ENCODE measurements at regions not wholly inside any gene's neighbourhood (a gene's known extent, or its start where the extent isn't known, plus 50 kb on each side); places are given as distances from the start of the nearest gene placed in this dataset.
"Not testable (repeated sequence)": the region's sequence is repeated elsewhere in the genome, so short reads cannot be mapped to it uniquely, and the experiment has no call there.

- no peaks in the 10 kb centered on the region for H3K4me1 Mint-ChIP-seq
- no peak overlapping the region for H3K4me3 Mint-ChIP-seq
- no peak overlapping the region for H3K27ac ChIP-seq (ENCODE audit: low read length)
- H3K36me3 ChIP-seq (ENCODE audit: control insufficient read depth in 2 of 2, extremely low read depth in 1 of 2, insufficient read depth in 1 of 2, low read length in 1 of 2) = no peaks in the 10 kb centered on the region
- DNase-seq (no peak), ATAC-seq (replicated peaks in 1 of 4) (no peak)
- ChIA-PET CTCF (interaction anchor here in 1 of 2 donors (0.7 kb wide), 1 partner anchor 13 kb away, joined by 3 read pairs; no protein-coding TSS in a partner anchor), POLR2A (no interaction called here)
- H3K9me3 ChIP-seq = no peaks in the 10 kb centered on the region
- peaks cover 0 to 19% of the 10 kb centered on the region in 2 experiments for H3K27me3 ChIP-seq (replicated peaks in 1 of 2; ENCODE audit: control insufficient read depth in 2 of 2, extremely low read depth in 1 of 2, insufficient read depth in 2 of 2, low read length in 1 of 2)
- no peak overlapping the region for H3K4me3 ChIP-seq (ENCODE audit: control insufficient read depth in 1 of 2, extremely low read depth in 1 of 2, low read length in 1 of 2)
- no peaks in the 10 kb centered on the region for H3K4me1 ChIP-seq (ENCODE audit: control insufficient read depth in 1 of 2, extremely low read depth in 1 of 2, insufficient read depth in 2 of 2, low read length in 2 of 2)
- H3K27ac Mint-ChIP-seq = no peak overlapping the region
- peaks cover 42 to 50% of the 10 kb centered on the region in 2 donors for H3K27me3 Mint-ChIP-seq
- no peaks in the 10 kb centered on the region for H3K9me3 Mint-ChIP-seq
- H3K36me3 Mint-ChIP-seq = no peaks in the 10 kb centered on the region
These were observed 298.3 kb upstream of the EXOC2 start for GRCh38 chr6:991192-991591.

GRCh38 chr6:984031-984430 lies 291.1 kb upstream of the EXOC2 start:
- Histone ChIP-seq H3K4me1 (ENCODE audit: control insufficient read depth in 1 of 2, extremely low read depth in 1 of 2, insufficient read depth in 2 of 2, low read length in 2 of 2) (no peaks in the 10 kb centered on the region), H3K27ac (ENCODE audit: low read length) (no peak overlapping the region), H3K4me3 (ENCODE audit: control insufficient read depth in 1 of 2, extremely low read depth in 1 of 2, low read length in 1 of 2) (no peak overlapping the region), H3K9me3 (no peaks in the 10 kb centered on the region), H3K27me3 (replicated peaks in 1 of 2; ENCODE audit: control insufficient read depth in 2 of 2, extremely low read depth in 1 of 2, insufficient read depth in 2 of 2, low read length in 1 of 2) (peaks cover 0 to 4% of the 10 kb centered on the region in 2 experiments), H3K36me3 (ENCODE audit: control insufficient read depth in 2 of 2, extremely low read depth in 1 of 2, insufficient read depth in 1 of 2, low read length in 1 of 2) (no peaks in the 10 kb centered on the region)
- 86% methylated on average over 2 of the region's 4 CpGs for WGBS (ENCODE audit: insufficient coverage)
- Mint-ChIP-seq H3K27ac (no peak overlapping the region), H3K4me3 (no peak overlapping the region), H3K36me3 (no peaks in the 10 kb centered on the region), H3K27me3 (peaks cover 34 to 47% of the 10 kb centered on the region in 2 donors), H3K4me1 (no peaks in the 10 kb centered on the region), H3K9me3 (no peaks in the 10 kb centered on the region)
- ChIA-PET POLR2A (no interaction called here), CTCF (interaction anchor here in 1 of 2 donors (0.6 kb wide), 1 partner anchor 17 kb away, joined by 3 read pairs; no protein-coding TSS in a partner anchor)
- no peak for ATAC-seq (replicated peaks in 1 of 4)
- DNase-seq = no peak

GRCh38 chr6:978937-979685 lies 286.2 kb upstream of the EXOC2 start:
- Mint-ChIP-seq H3K4me1 (no peaks in the 10 kb centered on the region), H3K9me3 (peaks cover 12 to 31% (median 18%) of the 10 kb centered on the region in 3 donors), H3K4me3 (no peak overlapping the region), H3K27me3 (peaks cover 19 to 25% of the 10 kb centered on the region in 2 donors), H3K27ac (no peak overlapping the region), H3K36me3 (no peaks in the 10 kb centered on the region)
- DNase-seq = no peak
- H3K4me1 ChIP-seq (ENCODE audit: control insufficient read depth in 1 of 2, extremely low read depth in 1 of 2, insufficient read depth in 2 of 2, low read length in 2 of 2) = no peaks in the 10 kb centered on the region
- CTCF ChIA-PET = no interaction called here
- H3K9me3 ChIP-seq = no peaks in the 10 kb centered on the region
- H3K4me3 ChIP-seq (ENCODE audit: control insufficient read depth in 1 of 2, extremely low read depth in 1 of 2, low read length in 1 of 2) = no peak overlapping the region
- H3K27me3 ChIP-seq (replicated peaks in 1 of 2; ENCODE audit: control insufficient read depth in 2 of 2, extremely low read depth in 1 of 2, insufficient read depth in 2 of 2, low read length in 1 of 2) = peaks cover 0 to 2% of the 10 kb centered on the region in 2 experiments
- no peaks in the 10 kb centered on the region for H3K36me3 ChIP-seq (ENCODE audit: control insufficient read depth in 2 of 2, extremely low read depth in 1 of 2, insufficient read depth in 1 of 2, low read length in 1 of 2)
- H3K27ac ChIP-seq (ENCODE audit: low read length) = no peak overlapping the region
- POLR2A ChIA-PET = no interaction called here
- WGBS (ENCODE audit: insufficient coverage) = 65% methylated on average over 3 of the region's 4 CpGs
- ATAC-seq (replicated peaks in 1 of 4) = no peak

GRCh38 chr6:977226-977625 lies 284.3 kb upstream of the EXOC2 start:
- H3K4me1 ChIP-seq (ENCODE audit: control insufficient read depth in 1 of 2, extremely low read depth in 1 of 2, insufficient read depth in 2 of 2, low read length in 2 of 2); ATAC-seq (replicated peaks in 1 of 4); H3K36me3 ChIP-seq (ENCODE audit: control insufficient read depth in 2 of 2, extremely low read depth in 1 of 2, insufficient read depth in 1 of 2, low read length in 1 of 2); H3K27ac Mint-ChIP-seq; H3K9me3 ChIP-seq; H3K27me3 ChIP-seq (replicated peaks in 1 of 2; ENCODE audit: control insufficient read depth in 2 of 2, extremely low read depth in 1 of 2, insufficient read depth in 2 of 2, low read length in 1 of 2); H3K4me1 Mint-ChIP-seq; CTCF ChIA-PET; H3K36me3 Mint-ChIP-seq; H3K4me3 ChIP-seq (ENCODE audit: control insufficient read depth in 1 of 2, extremely low read depth in 1 of 2, low read length in 1 of 2); H3K27ac ChIP-seq (ENCODE audit: low read length); DNase-seq; H3K4me3 Mint-ChIP-seq; POLR2A ChIA-PET: not testable (repeated sequence)
- peaks cover 16 to 22% of the 10 kb centered on the region in 2 donors for H3K27me3 Mint-ChIP-seq
- H3K9me3 Mint-ChIP-seq = peaks cover 12 to 31% (median 18%) of the 10 kb centered on the region in 3 donors

GRCh38 chr6:971981-972640 lies 279.2 kb upstream of the EXOC2 start:
- ATAC-seq (replicated peaks in 1 of 4) (no peak), DNase-seq (no peak)
- Mint-ChIP-seq H3K9me3 (peaks cover 9 to 22% (median 15%) of the 10 kb centered on the region in 3 donors), H3K4me1 (no peaks in the 10 kb centered on the region), H3K36me3 (no peaks in the 10 kb centered on the region), H3K27me3 (peaks cover 5 to 9% of the 10 kb centered on the region in 2 donors), H3K4me3 (no peak overlapping the region), H3K27ac (no peak overlapping the region)
- Histone ChIP-seq H3K4me3 (ENCODE audit: control insufficient read depth in 1 of 2, extremely low read depth in 1 of 2, low read length in 1 of 2) (no peak overlapping the region), H3K27ac (ENCODE audit: low read length) (no peak overlapping the region), H3K9me3 (no peaks in the 10 kb centered on the region), H3K36me3 (ENCODE audit: control insufficient read depth in 2 of 2, extremely low read depth in 1 of 2, insufficient read depth in 1 of 2, low read length in 1 of 2) (no peaks in the 10 kb centered on the region), H3K4me1 (ENCODE audit: control insufficient read depth in 1 of 2, extremely low read depth in 1 of 2, insufficient read depth in 2 of 2, low read length in 2 of 2) (no peaks in the 10 kb centered on the region), H3K27me3 (replicated peaks in 1 of 2; ENCODE audit: control insufficient read depth in 2 of 2, extremely low read depth in 1 of 2, insufficient read depth in 2 of 2, low read length in 1 of 2) (peaks cover 0 to 9% of the 10 kb centered on the region in 2 experiments)
- 82% methylated on average over 14 of the region's 17 CpGs for WGBS (ENCODE audit: insufficient coverage)
- ChIA-PET CTCF (no interaction called here), POLR2A (no interaction called here)

GRCh38 chr6:968791-969190 lies 275.9 kb upstream of the EXOC2 start:
- Histone ChIP-seq H3K9me3 (no peaks in the 10 kb centered on the region), H3K4me3 (ENCODE audit: control insufficient read depth in 1 of 2, extremely low read depth in 1 of 2, low read length in 1 of 2) (no peak overlapping the region), H3K27me3 (replicated peaks in 1 of 2; ENCODE audit: control insufficient read depth in 2 of 2, extremely low read depth in 1 of 2, insufficient read depth in 2 of 2, low read length in 1 of 2) (peaks cover 0 to 9% of the 10 kb centered on the region in 2 experiments), H3K27ac (ENCODE audit: low read length) (no peak overlapping the region), H3K36me3 (ENCODE audit: control insufficient read depth in 2 of 2, extremely low read depth in 1 of 2, insufficient read depth in 1 of 2, low read length in 1 of 2) (no peaks in the 10 kb centered on the region), H3K4me1 (ENCODE audit: control insufficient read depth in 1 of 2, extremely low read depth in 1 of 2, insufficient read depth in 2 of 2, low read length in 2 of 2) (no peaks in the 10 kb centered on the region)
- ChIA-PET POLR2A (no interaction called here), CTCF (no interaction called here)
- 84% methylated on average over 6 of the region's 7 CpGs for WGBS (ENCODE audit: insufficient coverage)
- DNase-seq (no peak), ATAC-seq (replicated peaks in 1 of 4) (no peak)
- H3K4me1 Mint-ChIP-seq = no peaks in the 10 kb centered on the region
- no peaks in the 10 kb centered on the region for H3K9me3 Mint-ChIP-seq
- H3K27ac Mint-ChIP-seq = no peak overlapping the region
- H3K36me3 Mint-ChIP-seq = no peaks in the 10 kb centered on the region
- no peak overlapping the region for H3K4me3 Mint-ChIP-seq
- H3K27me3 Mint-ChIP-seq = peaks cover 11 to 26% of the 10 kb centered on the region in 2 donors
